Gastrocnemius medialis (tissue), 4 donors: ENCODE measurements at regions not wholly inside any gene's neighbourhood (a gene's known extent, or its start where the extent isn't known, plus 50 kb on each side); places are given as distances from the start of the nearest gene placed in this dataset.

Experiments
- POLR2A ChIP-seq, 2 donors: fragments of 450-650 bp; IDR thresholded peaks; one replicate each; pipeline ENCODE4 v1.6.1; 2017; ENCODE audit warnings: antibody characterized with exemption in 2 of 2, mild to moderate bottlenecking in 2 of 2, moderate library complexity in 2 of 2
- TF ChIP-seq, protein P1 (sequence below), 5 experiments: fragments of 450-650 bp in 3 of 5; fragments of 200-600 bp in 2 of 5; sonication (generic) in 2 of 5; IDR thresholded peaks in 4 of 5; conservative IDR thresholded peaks in 1 of 5; 1 replicate in 4 of 5; 2 replicates in 1 of 5; pipeline ENCODE4 v1.5.1; 2016 to 2019; ENCODE audit warnings: antibody characterized with exemption in 5 of 5, mild to moderate bottlenecking in 3 of 5, moderate library complexity in 3 of 5

DNA sequence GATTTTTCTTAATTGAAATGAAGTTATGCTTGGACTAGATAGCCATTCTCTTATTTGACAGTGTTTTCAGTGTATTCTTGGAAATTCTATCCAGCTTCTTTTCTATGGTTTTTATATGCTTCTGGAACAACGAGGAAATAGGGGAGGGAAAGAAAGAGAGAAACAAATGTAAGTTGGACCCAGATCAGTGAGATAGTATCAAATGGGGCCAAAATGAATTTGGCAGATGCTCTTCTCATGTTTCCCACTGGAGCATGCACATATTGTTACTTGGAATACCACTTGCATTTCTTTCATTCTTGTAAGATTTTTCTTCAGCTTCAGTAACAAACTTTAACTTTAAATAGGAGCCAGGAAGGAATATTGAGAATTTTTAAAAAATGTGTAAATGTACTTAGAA, 312.3 kb downstream of the PRL start:
- TF ChIP-seq, protein P1, sequence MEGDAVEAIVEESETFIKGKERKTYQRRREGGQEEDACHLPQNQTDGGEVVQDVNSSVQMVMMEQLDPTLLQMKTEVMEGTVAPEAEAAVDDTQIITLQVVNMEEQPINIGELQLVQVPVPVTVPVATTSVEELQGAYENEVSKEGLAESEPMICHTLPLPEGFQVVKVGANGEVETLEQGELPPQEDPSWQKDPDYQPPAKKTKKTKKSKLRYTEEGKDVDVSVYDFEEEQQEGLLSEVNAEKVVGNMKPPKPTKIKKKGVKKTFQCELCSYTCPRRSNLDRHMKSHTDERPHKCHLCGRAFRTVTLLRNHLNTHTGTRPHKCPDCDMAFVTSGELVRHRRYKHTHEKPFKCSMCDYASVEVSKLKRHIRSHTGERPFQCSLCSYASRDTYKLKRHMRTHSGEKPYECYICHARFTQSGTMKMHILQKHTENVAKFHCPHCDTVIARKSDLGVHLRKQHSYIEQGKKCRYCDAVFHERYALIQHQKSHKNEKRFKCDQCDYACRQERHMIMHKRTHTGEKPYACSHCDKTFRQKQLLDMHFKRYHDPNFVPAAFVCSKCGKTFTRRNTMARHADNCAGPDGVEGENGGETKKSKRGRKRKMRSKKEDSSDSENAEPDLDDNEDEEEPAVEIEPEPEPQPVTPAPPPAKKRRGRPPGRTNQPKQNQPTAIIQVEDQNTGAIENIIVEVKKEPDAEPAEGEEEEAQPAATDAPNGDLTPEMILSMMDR (IDR thresholded peaks at IDR 0.05 in 4 of 5, conservative IDR thresholded peaks at IDR 0.05 in 1 of 5) = no peak
- no peak for TF ChIP-seq POLR2A (IDR thresholded peaks at IDR 0.05)
